ENCODE measurements at regions not wholly inside any gene's neighbourhood (a gene's known extent, or its start where the extent isn't known, plus 50 kb on each side); places are given as distances from the start of the nearest gene placed in this dataset.

DNA sequence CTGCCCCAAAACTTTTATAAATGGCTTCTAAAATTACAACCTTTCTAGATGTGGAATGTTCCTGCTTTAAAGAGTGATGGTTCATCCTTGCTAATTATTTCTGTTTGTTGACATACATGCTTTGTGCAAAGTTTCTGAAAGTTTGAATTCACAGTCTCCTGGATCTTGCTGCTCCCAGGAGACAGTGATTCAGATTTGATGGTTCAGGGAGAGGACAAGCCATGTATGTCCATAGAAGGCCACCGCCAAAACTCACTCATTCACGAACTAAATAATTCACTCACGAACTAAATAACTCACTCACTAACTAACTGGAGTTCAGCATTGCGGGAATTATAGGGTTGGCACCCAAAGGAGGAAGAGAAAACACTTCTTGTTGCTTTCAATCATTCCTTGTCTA, 416.5 kb upstream of the ZEB2 start:
- ChIA-PET CTCF (no interaction called here), POLR2A (ENCODE audit: unreplicated experiment) (no interaction called here)
- intact Hi-C loops (cut with micrococcal nuclease) = no loop called here
- Histone ChIP-seq H3K27ac (ENCODE audit: low read length) (no peak overlapping the region), H3K9me2 (replicated peaks; ENCODE audit: low read length) (0 out of 2 replicates have a peak, but pooled peaks cover 3% of the 10 kb centered on the region), H3K27me3 (ENCODE audit: low read length) (no peaks in the 10 kb centered on the region), H3K4me1 (ENCODE audit: insufficient read depth, low read length) (peaks cover 25% of the 10 kb centered on the region), H3K4me3 (ENCODE audit: low read length) (no peak overlapping the region), H3K9me3 (ENCODE audit: low read length) (no peaks in the 10 kb centered on the region), H3F3A (ENCODE audit: low read length, unreplicated experiment) (no peaks in the 10 kb centered on the region), H3K9ac (ENCODE audit: low read length) (no peak overlapping the region), H3K36me3 (ENCODE audit: low read depth, low read length) (no peaks in the 10 kb centered on the region), H4K20me1 (ENCODE audit: low read length) (no peaks in the 10 kb centered on the region), H3K79me2 (ENCODE audit: low read length) (no peaks in the 10 kb centered on the region), H3K4me2 (ENCODE audit: low read length) (no peak overlapping the region), H2AFZ (ENCODE audit: low read length) (no peak overlapping the region)
- no peak for DNase-seq
- TF ChIP-seq EZH2 (IDR thresholded peaks at IDR 0.05; ENCODE audit: low read length, unreplicated experiment) = no peak
- ATAC-seq = no peak
- no TSS peak for BruUV-seq (replicated peaks)

DNA sequence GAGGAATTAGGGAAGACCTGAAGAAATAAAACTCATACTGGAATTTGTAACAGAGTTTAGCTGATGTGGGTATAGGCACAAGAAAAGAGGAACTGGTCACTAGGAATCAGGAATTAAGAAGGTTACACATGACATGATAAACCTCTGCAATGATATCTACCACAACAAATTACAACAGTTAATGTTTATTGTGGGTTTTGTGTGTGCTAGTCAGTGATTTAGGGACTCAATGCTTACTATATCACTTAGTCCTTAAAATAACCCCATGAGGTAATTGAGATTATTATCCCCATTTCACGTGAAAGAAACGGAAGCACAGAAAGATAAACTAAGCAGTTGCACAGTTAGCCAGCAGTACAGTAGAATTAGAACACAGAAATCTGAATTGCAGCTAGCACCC, 415.8 kb upstream of the ZEB2 start:
- POLR2A ChIA-PET (ENCODE audit: unreplicated experiment) = no interaction called here
- no peak for DNase-seq
- no TSS peak for BruUV-seq (replicated peaks)
- CTCF ChIA-PET = no interaction called here
- Histone ChIP-seq H3K36me3 (ENCODE audit: low read depth, low read length) (no peaks in the 10 kb centered on the region), H3K79me2 (ENCODE audit: low read length) (no peaks in the 10 kb centered on the region), H3K4me1 (ENCODE audit: insufficient read depth, low read length) (peaks cover 23% of the 10 kb centered on the region), H3K27ac (ENCODE audit: low read length) (no peak overlapping the region), H3K4me2 (ENCODE audit: low read length) (no peak overlapping the region), H2AFZ (ENCODE audit: low read length) (no peak overlapping the region), H3K9me3 (ENCODE audit: low read length) (no peaks in the 10 kb centered on the region), H3F3A (ENCODE audit: low read length, unreplicated experiment) (no peaks in the 10 kb centered on the region), H3K4me3 (ENCODE audit: low read length) (no peak overlapping the region), H4K20me1 (ENCODE audit: low read length) (no peaks in the 10 kb centered on the region), H3K27me3 (ENCODE audit: low read length) (no peaks in the 10 kb centered on the region), H3K9ac (ENCODE audit: low read length) (no peak overlapping the region), H3K9me2 (replicated peaks; ENCODE audit: low read length) (0 out of 2 replicates have a peak, but pooled peaks cover 3% of the 10 kb centered on the region)
- intact Hi-C loops (cut with micrococcal nuclease) = no loop called here
- no peak for ATAC-seq
- TF ChIP-seq EZH2 (IDR thresholded peaks at IDR 0.05; ENCODE audit: low read length, unreplicated experiment) (no peak), EZH2phosphoT487 (IDR thresholded peaks at IDR 0.05; ENCODE audit: borderline replicate concordance, low read length) (no peak)
- TF ChIP-seq, protein P1, sequence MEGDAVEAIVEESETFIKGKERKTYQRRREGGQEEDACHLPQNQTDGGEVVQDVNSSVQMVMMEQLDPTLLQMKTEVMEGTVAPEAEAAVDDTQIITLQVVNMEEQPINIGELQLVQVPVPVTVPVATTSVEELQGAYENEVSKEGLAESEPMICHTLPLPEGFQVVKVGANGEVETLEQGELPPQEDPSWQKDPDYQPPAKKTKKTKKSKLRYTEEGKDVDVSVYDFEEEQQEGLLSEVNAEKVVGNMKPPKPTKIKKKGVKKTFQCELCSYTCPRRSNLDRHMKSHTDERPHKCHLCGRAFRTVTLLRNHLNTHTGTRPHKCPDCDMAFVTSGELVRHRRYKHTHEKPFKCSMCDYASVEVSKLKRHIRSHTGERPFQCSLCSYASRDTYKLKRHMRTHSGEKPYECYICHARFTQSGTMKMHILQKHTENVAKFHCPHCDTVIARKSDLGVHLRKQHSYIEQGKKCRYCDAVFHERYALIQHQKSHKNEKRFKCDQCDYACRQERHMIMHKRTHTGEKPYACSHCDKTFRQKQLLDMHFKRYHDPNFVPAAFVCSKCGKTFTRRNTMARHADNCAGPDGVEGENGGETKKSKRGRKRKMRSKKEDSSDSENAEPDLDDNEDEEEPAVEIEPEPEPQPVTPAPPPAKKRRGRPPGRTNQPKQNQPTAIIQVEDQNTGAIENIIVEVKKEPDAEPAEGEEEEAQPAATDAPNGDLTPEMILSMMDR (conservative IDR thresholded peaks at IDR 0.05; ENCODE audit: low read depth, low read length) = no peak

DNA sequence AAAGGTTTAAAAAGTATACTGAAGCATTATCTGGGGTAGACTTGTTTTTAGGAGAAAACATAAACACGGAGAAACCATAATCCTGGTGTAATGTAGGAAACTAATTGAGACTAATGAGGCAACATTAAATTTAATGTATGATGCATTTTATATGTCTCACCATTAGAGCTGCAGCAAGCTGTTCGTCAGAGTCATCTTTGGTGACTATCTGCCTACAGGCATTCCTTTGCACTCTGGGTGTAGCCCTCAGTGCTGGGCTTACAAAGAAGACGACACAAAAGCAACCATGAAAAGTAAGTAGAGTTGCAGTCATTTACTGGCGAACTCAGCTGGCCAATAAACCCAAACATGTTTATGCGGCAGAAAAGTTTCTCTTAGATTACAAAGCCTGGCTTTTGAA, 415.3 kb upstream of the ZEB2 start:
- no peak overlapping the region for H2AFZ ChIP-seq (ENCODE audit: low read length)
- no peak overlapping the region for H3K4me3 ChIP-seq (ENCODE audit: low read length)
- no peak overlapping the region for H3K9ac ChIP-seq (ENCODE audit: low read length)
- 0 out of 2 replicates have a peak, but pooled peaks cover 3% of the 10 kb centered on the region for H3K9me2 ChIP-seq (replicated peaks; ENCODE audit: low read length)
- no peak for DNase-seq
- H3K36me3 ChIP-seq (ENCODE audit: low read depth, low read length) = no peaks in the 10 kb centered on the region
- peaks cover 23% of the 10 kb centered on the region for H3K4me1 ChIP-seq (ENCODE audit: insufficient read depth, low read length)
- H4K20me1 ChIP-seq (ENCODE audit: low read length) = no peaks in the 10 kb centered on the region
- H3K27ac ChIP-seq (ENCODE audit: low read length) = no peak overlapping the region
- no peaks in the 10 kb centered on the region for H3F3A ChIP-seq (ENCODE audit: low read length, unreplicated experiment)
- ChIA-PET POLR2A (ENCODE audit: unreplicated experiment) (no interaction called here), CTCF (no interaction called here)
- BruUV-seq (replicated peaks) = no TSS peak
- no peak overlapping the region for H3K4me2 ChIP-seq (ENCODE audit: low read length)
- TF ChIP-seq, protein P1 (conservative IDR thresholded peaks at IDR 0.05; ENCODE audit: low read depth, low read length) = no peak
- TF ChIP-seq EZH2phosphoT487 (IDR thresholded peaks at IDR 0.05; ENCODE audit: borderline replicate concordance, low read length) (no peak), EZH2 (IDR thresholded peaks at IDR 0.05; ENCODE audit: low read length, unreplicated experiment) (no peak)
- no peaks in the 10 kb centered on the region for H3K27me3 ChIP-seq (ENCODE audit: low read length)
- H3K9me3 ChIP-seq (ENCODE audit: low read length) = no peaks in the 10 kb centered on the region
- ATAC-seq = no peak
- no peaks in the 10 kb centered on the region for H3K79me2 ChIP-seq (ENCODE audit: low read length)
- intact Hi-C loops (cut with micrococcal nuclease) = no loop called here

Data from PC-3 (cell line).